Left cardiac atrium (tissue), 4 donors: ENCODE measurements at regions not wholly inside any gene's neighbourhood (a gene's known extent, or its start where the extent isn't known, plus 50 kb on each side); places are given as distances from the start of the nearest gene placed in this dataset.

ENCODE experiments used
- ATAC-seq, 2 donors: fragments of 200-7000 bp; cut with Tn5 transposase; one replicate each; pipeline ENCODE4 v1.9.1; 2020; ENCODE audit warnings: mild to moderate bottlenecking in 2 of 2, moderate library complexity in 2 of 2
- DNase-seq: peaks from one replicate; pipeline ENCODE4 v3.0.0-alpha.2; 2020
- intact Hi-C, 2 donors: fragments of 100-400 bp; cut with DNase I; formaldehyde crosslinking; loops; one replicate each; pipeline versions ENCODE4 v1.14.1 to v1.15.1; 2022 to 2023
- donor health status: DM: no; HTN: yes; CAD: no.
- donor health status: DM: no; HTN: yes; CAD: no; lungs with severe emphysema.
- donor health status: DM: yes; HTN: yes; CAD: no.
- donor health status: Dilated cardiomyopathy.

DNA sequence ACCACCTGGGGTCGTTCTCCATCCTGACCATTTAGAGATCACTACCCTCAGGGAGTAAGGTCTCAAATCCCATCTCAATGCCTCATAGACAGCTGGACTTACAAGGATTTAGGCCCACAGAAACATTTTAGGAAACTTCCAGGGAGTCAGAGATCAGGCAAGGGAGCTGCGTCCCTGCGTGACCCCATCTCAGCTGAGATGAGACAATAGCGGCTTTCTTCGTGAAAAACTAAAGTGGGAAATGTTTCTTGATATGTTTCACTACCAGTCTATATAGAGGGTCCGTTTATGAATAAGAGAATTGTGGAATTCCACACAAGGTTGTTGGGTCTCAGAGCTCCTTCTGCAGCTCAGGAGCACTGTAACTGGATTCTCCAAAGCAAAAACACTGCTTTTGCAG is 105.1 kb downstream of the VCPKMT start:
- DNase-seq, result no peak
- intact Hi-C loops, result no loop called here
- no peak for ATAC-seq

DNA sequence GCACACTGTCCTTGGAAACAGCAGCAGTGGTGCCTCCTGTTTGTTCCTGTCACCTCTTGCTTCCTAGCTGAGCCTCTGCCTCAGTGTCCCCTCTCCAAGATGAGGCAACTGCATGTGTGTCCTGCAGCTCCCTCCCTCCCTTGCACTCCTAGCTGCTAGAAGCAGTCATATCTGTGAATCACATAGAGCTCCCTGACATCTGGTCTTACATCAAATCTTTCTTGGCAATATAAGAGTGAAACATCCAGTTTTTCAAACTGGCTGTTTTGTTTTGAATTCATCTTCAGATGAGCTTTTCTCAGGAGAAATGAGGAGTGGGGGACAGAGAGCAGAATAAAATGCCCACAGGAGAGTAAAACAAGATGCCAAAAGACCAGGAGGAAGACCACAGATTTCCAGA is 103.7 kb downstream of the VCPKMT start:
- intact Hi-C loops, result no loop called here
- DNase-seq, result no peak
- no peak for ATAC-seq

DNA sequence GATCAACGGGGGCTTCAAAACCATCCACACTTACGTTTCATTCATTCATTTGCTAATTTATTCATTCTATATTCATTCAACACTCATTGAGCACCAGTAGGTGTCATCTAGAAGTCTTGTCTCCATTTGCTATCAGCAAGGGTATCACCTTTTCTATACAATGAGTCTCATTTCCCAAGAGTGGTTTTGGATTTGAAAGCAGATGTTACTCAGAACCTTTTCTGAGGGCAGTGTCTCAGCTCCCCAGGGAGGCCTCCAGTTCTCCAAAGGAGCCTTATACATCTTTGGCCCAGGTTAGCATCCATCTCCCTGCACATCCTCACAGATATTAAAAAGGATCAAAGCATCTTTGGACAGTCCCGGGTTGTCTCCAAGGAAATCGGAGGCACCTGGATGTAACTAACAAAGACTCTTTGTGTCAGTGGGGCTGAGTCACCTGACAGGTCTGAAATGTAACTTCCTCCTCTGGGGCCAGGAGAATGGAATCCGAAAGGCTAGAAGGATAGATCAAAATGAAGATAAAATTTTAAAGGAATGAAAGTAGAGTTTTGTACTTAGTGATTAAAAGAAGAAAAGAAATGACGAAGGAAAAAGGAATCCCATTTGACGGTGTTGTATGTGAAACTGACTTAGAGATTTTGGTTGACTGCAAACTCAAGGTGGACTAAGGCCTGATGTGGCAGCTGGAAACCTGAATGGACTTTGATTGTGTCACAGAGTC is 103.0 kb downstream of the VCPKMT start:
- intact Hi-C loops, result no loop called here
- ATAC-seq (no peak), DNase-seq (no peak)

DNA sequence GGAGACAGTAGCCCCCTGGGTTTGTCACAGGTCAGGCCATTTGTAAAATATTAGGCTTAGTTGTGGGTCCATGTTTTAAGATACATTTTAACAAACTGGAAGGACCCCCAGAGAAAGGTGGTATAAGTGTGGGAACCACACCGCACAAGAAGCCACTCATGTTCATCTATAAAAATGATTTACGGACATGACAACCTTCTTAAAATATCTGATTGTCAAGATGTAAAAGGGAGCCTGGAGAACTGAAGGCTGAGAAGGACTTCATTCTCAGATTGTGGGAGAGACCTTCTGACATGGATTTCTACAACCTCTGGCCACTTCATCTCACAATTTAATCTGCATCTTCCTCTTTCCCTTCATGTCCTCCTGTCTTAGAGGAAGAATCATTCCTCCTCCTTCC is 102.4 kb downstream of the VCPKMT start:
- DNase-seq, result no peak
- intact Hi-C loops, result no loop called here
- no peak for ATAC-seq

DNA sequence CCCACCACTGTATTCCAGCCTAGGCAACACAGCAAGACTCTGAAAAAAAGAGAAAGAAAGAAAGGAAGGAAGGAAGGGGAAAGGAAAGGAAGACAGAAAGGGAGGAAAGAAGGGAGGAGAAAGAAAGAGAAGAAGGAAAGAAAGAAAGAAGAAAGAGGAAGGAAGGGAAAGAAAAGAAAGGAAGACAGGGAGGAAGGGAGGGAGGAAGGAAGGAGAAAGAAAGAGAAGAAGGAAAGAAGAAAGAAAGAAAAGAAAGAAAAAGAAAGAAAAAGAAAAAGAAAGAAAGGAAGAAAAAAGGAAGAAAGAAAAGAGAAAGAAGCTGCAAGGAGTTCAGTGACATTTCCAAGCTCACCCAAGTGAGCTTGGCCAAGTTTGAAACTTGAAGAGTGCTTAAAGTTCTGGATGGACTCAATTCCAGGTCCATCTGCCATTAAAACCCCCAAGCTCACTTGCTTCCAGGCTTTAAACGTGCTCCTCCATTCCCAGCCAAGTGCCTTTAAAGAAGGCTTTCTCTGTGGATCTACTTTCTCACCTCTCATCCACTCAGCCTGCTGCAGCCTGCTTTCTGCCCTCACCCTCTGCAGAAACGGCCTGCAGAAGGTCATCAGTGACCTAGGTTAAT is 101.5 kb downstream of the VCPKMT start:
- no peak for ATAC-seq
- DNase-seq, result no peak
- intact Hi-C loops, result no loop called here

DNA sequence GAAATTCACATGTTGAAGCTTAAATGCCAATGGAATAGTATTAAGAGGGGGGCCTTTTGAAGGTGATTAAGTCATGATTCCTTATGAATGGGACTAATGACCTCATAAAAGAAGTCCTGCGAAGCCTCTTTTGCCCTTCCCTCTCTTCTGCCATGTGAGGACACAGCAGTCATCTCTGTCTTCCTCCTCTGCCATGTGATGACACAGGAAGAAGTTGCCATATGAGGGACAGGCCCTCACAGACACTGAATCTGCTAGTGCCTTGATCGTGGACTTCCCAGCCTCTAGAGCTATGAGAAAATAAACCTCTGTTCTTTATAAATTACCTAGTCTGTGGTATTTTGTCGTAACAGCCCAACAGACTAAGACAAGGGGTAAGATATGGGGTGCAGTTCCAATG is 100.7 kb downstream of the VCPKMT start:
- intact Hi-C loops, result no loop called here
- ATAC-seq (no peak), DNase-seq (no peak)

DNA sequence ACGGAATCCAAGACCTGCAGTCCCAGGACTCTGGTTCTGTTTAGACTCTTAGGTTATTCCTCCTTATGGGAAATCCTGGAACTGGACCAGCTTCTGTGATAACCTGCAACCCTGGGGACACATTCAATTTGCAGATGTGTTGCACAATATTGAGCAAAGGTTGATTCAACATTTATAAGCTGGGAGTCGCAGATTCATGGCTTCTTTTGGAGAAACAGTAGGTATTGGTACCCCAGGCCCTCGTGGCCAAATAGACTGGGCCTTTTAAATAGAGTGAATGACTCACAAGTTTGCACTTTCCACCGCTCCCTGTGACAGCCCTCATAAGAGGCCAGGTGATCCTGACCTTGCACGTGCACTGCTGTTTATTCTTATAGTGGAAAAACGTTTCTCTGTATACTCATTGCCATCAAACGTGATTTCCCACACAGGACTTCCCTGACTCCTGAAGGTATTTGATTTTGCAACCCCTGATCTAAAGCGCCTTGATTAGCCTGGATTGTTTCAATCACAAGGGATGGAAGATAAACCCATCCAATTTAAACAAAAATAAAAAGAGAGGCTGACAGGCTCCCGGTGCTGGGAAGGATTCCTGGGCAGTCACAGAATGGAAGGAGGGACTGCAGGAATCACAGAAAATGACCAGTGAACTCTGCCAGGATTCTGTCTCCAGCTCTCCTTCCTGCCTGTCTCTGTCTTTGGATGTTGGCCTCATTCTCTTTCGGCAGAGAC is 98.0 kb downstream of the VCPKMT start:
- intact Hi-C loops, result no loop called here
- DNase-seq, result no peak
- ATAC-seq, result peak; percentile 65 to 67

DNA sequence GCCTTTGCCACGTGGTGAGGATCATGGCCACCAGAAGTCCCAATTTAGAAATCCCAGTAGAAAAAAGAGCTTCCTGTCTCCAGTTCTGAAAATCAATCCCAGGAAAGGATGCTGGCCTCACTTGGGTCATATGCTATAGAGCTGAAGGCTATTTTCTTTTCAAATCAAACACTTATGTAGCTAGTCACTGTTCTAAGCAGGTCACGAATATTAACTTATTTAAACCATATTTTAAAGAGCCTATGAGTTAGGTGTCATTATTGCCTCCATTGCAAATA is 97.5 kb downstream of the VCPKMT start:
- no peak for DNase-seq
- intact Hi-C loops, result no loop called here
- ATAC-seq, result no peak

DNA sequence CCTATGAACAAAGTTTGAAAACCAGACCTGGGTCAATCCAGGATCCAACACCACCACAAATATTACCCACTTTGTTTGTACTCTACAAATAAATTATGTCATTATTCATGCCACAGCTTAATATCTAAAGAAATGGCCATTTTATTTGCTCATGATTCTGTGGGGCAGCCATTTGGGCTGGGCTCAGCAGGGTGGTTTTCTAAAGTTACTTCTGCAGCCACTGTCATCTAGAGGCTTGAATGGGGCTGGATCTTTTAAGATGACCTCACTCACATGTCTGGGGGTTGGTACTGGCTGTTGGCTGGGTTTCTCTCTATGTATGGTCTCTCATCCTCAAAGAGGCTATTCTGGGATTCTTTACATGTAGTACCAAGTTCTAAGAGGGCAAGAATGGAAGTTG is 96.2 kb downstream of the VCPKMT start:
- ATAC-seq (no peak), DNase-seq (no peak)
- intact Hi-C loops, result no loop called here

DNA sequence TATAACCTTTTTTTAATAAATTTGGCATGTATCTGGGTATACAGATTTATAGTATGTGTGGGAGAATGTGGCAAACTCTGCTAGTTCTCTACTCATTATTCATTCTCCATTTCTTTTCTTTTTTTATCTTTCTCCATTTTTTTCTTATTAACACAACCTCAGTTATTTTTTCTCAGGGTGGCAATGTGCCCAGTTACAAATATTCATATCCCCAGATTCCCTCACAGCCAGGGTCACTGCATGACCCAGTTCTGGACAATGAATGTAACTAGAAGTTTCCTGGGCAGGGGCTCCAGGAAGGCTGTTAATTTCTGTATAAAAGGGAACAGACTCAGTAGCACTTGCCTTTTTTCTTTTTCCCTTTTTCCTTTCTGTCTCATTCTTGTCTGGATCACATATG is 95.6 kb downstream of the VCPKMT start:
- intact Hi-C loops, result no loop called here

DNA sequence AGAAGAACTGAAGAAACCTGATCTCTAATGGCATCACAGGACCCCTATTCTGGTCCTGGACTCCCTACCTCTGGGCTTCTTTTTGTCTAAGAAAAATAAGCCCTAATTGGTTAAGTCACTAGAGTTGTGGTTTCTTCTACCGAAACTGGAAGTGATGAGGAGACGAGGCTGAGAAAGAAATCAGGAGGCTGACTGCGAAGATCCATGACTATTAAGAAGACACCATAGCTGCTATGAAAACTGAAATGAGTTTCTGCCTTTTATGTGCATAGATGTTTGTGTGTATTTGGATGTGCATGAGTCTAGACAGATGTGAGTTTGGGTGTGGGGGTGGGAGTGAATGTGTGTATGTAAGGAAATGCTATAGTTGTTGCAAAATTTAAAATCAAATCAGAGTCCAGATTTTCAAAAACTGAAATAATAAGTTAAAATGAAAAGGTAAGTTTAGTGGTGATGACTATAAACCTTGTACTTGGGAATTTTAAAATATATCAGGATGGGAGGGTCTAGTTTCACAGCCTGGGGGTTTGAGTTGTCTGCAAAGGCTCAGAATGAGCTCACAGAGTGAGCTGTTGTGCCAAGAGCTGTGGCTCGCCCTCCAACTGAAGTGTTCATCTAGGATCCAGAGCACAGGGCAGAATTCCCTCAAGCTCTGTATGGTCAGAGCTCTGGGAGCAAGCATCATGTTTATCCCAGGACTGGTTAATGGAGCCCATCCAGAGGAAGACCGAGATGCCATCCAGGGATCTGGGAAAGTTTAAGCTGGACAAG is 94.9 kb downstream of the VCPKMT start:
- ATAC-seq (no peak), DNase-seq (no peak)
- intact Hi-C loops, result no loop called here

More for the DNA sequence above, 95.6 kb downstream of the VCPKMT start:
- ATAC-seq (no peak), DNase-seq (no peak)

DNA sequence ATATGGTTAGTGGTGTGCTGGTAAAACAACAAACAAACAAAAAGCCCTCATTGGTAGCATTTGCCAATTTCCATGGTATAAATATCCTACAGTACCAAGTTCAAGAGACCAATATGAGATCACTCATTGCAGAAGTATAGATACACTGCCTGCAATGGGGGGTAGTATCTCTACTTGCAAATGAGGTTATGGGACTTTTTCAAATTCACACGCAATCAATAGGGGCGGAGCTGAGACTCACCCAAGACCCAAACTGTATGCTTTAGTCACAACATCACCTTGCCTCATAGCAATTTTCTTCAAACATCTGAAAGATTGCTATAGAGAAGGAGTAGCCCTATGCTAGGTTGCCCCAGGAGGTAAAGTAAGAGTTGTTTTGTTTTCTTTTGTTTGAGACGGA is 93.7 kb downstream of the VCPKMT start:
- no peak for ATAC-seq
- intact Hi-C loops, result no loop called here
- no peak for DNase-seq

DNA sequence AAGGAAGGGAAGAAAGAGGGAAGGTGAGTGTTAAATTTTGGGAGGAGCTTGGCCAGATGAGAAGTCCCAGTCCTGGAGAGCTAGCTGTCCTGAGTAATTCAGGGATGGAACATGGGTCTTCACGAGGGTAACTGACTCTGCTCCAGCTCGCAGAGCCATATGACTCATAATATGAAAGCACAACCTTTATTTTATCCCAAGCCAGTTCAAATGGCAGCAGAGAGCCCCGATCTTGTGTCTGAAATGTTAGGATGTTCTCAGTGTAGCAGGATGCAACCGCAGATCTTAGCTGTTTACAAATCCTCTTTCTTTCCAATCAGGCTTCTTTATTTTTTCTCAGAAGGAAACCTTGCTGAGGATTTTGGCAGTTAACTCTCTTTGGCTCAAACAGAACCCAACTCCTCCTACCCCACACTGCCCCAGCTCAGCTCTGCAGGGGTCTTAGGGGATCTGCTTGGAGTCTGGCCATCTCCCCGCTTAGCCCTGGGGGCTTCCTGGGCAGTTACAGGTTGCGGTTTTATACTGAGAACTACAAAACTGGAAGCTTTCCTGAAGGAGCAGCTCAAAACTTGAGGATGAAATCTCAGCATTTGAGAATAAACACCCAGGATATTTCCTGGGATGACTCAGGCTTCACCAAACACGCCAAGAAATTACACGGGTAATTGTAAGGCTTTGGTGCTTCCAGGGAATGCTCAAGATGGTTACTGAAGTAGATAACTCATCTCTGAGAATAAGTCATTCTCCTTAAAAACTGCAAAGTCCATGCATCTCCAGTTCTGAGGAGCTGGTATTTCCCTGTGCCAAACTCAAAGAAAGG is 92.5 kb downstream of the VCPKMT start:
- ATAC-seq, result peak in 1 of 2 donors; percentile 83
- DNase-seq, result no peak
- intact Hi-C loops, result no loop called here

DNA sequence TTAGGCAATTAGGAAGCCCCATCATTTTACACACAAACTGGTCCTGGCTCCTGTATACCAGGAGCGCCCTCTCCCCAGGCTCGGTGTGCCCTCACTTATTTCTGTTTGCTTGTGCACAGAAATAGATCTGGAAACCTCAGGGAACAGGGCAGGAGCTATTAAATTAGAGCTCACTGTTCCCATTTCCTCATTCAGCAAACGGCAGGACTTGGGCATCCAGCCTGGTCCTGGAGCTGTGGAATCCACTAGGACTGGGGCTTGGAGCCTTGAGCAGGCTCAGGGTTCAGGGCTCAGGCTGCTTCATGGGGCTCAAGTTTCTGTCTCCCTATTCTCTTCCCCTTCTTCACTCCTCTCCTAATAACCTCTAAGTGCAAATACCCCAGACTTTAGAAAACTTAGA is 91.3 kb downstream of the VCPKMT start:
- ATAC-seq (no peak), DNase-seq (no peak)
- intact Hi-C loops, result no loop called here

DNA sequence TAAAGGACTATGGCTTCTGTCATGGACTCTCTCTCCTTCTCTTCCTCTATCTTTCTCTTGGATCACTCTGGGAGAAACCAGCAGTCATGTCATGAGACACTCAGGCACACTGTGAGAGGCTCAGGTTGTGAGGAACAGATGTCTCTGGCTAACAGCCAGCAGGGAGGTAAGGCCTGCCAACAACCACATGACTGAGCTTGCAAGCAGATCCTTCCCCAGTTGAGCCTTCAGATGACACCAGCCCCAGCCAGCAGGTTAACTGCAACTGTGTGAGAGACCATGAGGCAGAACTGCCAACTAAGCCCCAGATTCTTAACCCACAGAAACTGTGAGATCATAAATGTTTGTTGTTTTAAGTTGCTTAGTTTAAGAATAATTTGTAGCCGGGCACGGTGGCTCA is 90.6 kb downstream of the VCPKMT start:
- intact Hi-C loops, result no loop called here
- DNase-seq, result no peak
- ATAC-seq, result no peak

DNA sequence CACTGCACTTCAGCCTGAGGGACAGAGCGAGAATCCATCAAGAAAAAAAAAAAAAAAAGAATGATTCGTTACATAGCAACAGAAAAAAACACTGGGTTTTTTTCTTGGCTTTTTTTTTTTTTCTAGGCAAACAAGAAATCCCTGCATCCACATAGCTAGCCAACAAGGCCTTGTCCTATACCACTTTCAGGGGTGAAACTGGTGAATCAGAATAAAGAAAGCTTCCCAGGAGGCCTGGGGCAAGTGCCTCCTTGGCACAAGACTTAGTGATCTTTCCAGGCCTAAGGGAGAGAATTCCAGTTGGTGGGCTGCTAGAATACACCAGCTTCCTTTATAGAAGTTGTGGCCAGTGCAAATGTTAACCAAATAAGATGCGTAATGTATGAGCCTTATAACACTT is 90.0 kb downstream of the VCPKMT start:
- intact Hi-C loops, result no loop called here
- DNase-seq, result no peak
- no peak for ATAC-seq

DNA sequence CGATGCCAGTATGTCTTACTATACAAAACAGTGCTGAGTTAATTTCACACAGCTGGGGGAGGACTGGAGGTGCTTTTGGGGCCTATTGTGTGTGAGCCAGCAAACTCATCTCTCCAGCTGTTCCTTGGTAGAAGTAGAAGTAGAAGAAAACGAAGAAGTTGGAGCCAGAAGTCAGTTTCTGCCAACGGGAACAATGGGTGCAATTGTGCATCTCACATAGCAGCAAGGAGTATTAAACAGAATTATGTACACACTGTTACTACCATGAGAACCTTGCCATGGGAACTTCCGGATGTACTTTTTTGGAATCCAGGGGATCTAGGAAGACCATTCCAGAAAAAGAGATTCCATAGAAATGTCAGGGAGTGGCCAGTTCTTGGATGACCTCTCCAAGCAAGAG is 88.6 kb downstream of the VCPKMT start:
- intact Hi-C loops, result no loop called here
- ATAC-seq, result peak in 1 of 2 donors; percentile 16
- DNase-seq, result no peak

DNA sequence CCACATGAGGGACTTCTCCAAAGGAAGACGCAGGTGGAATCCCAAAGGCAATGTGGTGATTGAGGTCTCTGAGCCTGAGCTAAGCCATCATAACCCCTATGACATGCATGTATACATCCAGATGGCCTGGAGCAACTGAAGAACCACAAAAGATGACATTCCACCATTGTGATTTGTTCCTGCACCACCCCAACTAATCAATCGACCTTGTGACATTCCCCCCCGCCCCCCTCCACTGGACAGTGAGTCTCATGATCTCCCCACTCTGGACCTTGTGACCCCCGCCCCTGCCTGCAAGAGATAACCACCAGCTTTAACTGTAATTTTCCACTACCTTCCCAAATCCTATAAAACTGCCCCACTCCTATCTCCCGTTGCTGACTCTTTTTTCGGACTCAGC is 87.9 kb downstream of the VCPKMT start:
- DNase-seq, result no peak
- no peak for ATAC-seq
- intact Hi-C loops, result no loop called here

DNA sequence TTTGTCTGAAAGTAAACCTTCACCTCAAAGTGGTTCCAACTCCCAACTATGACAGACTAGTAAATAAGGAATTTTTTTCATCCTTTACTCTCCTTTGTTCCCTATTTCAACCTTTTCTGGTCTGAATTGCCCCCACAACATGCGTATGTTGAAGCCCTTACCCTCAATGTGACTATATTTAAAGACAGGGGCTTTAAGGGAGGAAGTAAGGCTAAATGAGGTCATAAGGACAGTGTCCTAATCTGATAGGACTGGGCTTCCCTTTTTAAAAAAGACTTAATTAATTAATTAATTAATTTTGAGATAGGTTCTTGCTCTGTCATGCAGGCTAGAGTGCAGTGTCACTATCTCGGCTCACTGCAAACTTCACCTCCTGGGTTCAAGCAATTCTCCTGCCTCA is 86.3 kb downstream of the VCPKMT start:
- intact Hi-C loops, result no loop called here
- no peak for DNase-seq
- ATAC-seq, result no peak
